GM23338 (cell line): ENCODE measurements at regions not wholly inside any gene's neighbourhood (a gene's known extent, or its start where the extent isn't known, plus 50 kb on each side); places are given as distances from the start of the nearest gene placed in this dataset.

Source experiments
- ATAC-seq: fragments of 200-7000 bp; cut with Tn5 transposase; 3 replicates; pipeline ENCODE4 v1.9.1; 2020
- DNase-seq: peaks from one replicate; pipeline ENCODE4 v3.0.0-alpha.2; 2015; ENCODE audit warnings: low spot score
- H2AFZ ChIP-seq: fragments of 200-600 bp; sonication (generic); 2 replicates; pipeline ENCODE4 v1.8.0; 2016; ENCODE audit warnings: antibody characterized with exemption, mild to moderate bottlenecking, moderate library complexity
- H3F3A ChIP-seq: fragments of 200-600 bp; sonication (generic); replicated peaks from 2 replicates; pipeline ENCODE4 v1.8.0; 2017; ENCODE audit warnings: antibody characterized with exemption, mixed run types, low read depth
- H3K27ac ChIP-seq: fragments of 200-600 bp; sonication (generic); 2 replicates; pipeline ENCODE4 v1.6.1; 2016; ENCODE audit warnings: low read depth
- H3K27me3 ChIP-seq: fragments of 200-600 bp; sonication (generic); 2 replicates; pipeline ENCODE4 v1.8.0; 2016; ENCODE audit warnings: mild to moderate bottlenecking, mixed run types, moderate library complexity; ENCODE audit not compliant: insufficient read depth
- H3K36me3 ChIP-seq: fragments of 200-600 bp; sonication (generic); 2 replicates; pipeline ENCODE4 v1.8.0; 2016; ENCODE audit warnings: mild to moderate bottlenecking; ENCODE audit not compliant: insufficient read depth
- H3K4me1 ChIP-seq: fragments of 200-600 bp; sonication (generic); 2 replicates; pipeline ENCODE4 v1.8.0; 2016; ENCODE audit warnings: mild to moderate bottlenecking, moderate library complexity; ENCODE audit not compliant: insufficient read depth
- H3K4me2 ChIP-seq: fragments of 200-600 bp; sonication (generic); 2 replicates; pipeline ENCODE4 v1.7.1; 2017; ENCODE audit warnings: mixed run types
- H3K4me3 ChIP-seq: fragments of 200-600 bp; sonication (generic); 2 replicates; pipeline ENCODE4 v1.6.1; 2016; ENCODE audit warnings: mixed run types
- H3K79me2 ChIP-seq: fragments of 200-600 bp; sonication (generic); replicated peaks from 2 replicates; pipeline ENCODE4 v1.8.0; 2017; ENCODE audit warnings: mild to moderate bottlenecking; ENCODE audit not compliant: insufficient read depth
- H3K9me2 ChIP-seq: fragments of 200-600 bp; sonication (generic); 2 replicates; pipeline ENCODE4 v1.8.0; 2017; ENCODE audit not compliant: insufficient read depth
- H4K20me1 ChIP-seq: fragments of 200-600 bp; sonication (generic); replicated peaks from 2 replicates; pipeline ENCODE4 v1.8.0; 2017; ENCODE audit warnings: mild to moderate bottlenecking; ENCODE audit not compliant: insufficient read depth
- H3K27ac Mint-ChIP-seq: 2 replicates; pipeline ENCODE4 v1.8.0; 2020; ENCODE audit warnings: inconsistent platforms, mild to moderate bottlenecking, moderate library complexity, mixed read lengths
- H3K27me3 Mint-ChIP-seq: 3 replicates; pipeline ENCODE4 v1.8.0; 2022; ENCODE audit warnings: low read depth, mild to moderate bottlenecking, moderate library complexity, mixed read lengths, inconsistent platforms; ENCODE audit not compliant: insufficient read depth, poor library complexity
- H3K36me3 Mint-ChIP-seq: 3 replicates; pipeline ENCODE4 v1.8.0; 2021; ENCODE audit warnings: low read depth, mild to moderate bottlenecking, inconsistent platforms, moderate library complexity, mixed read lengths
- H3K4me1 Mint-ChIP-seq: 3 replicates; pipeline ENCODE4 v1.8.0; 2020; ENCODE audit warnings: mild to moderate bottlenecking, inconsistent platforms, mixed read lengths
- H3K4me3 Mint-ChIP-seq: 3 replicates; pipeline ENCODE4 v1.8.0; 2021; ENCODE audit warnings: moderate library complexity, mild to moderate bottlenecking, inconsistent platforms, mixed read lengths
- H3K9me3 Mint-ChIP-seq: 3 replicates; pipeline ENCODE4 v1.8.0; 2020; ENCODE audit warnings: moderate library complexity, mild to moderate bottlenecking, inconsistent platforms, mixed read lengths
- CTCF ChIP-seq, 2 experiments: fragments of 200-600 bp in 1 of 2; sonication (generic) in 1 of 2; conservative IDR thresholded peaks; 2 replicates each; pipeline versions ENCODE4 v1.5.1 to v1.6.1; 2016 to 2017; ENCODE audit warnings: antibody characterized with exemption in 2 of 2, low read depth in 2 of 2, mild to moderate bottlenecking in 2 of 2, moderate library complexity in 1 of 2
- ETS1 ChIP-seq: IDR thresholded peaks from 2 replicates; pipeline ENCODE4 v1.6.1; 2016; ENCODE audit warnings: antibody characterized with exemption
- EZH2phosphoT487 ChIP-seq: fragments of 200-600 bp; sonication (generic); IDR thresholded peaks from one replicate; pipeline ENCODE4 v1.8.1; 2018; ENCODE audit warnings: antibody characterized with exemption; ENCODE audit not compliant: unreplicated experiment
- JUNB ChIP-seq: IDR thresholded peaks from one replicate; pipeline ENCODE4 v1.6.1; 2016; ENCODE audit warnings: antibody characterized with exemption; ENCODE audit not compliant: unreplicated experiment
- NANOG ChIP-seq: IDR thresholded peaks from 2 replicates; pipeline ENCODE4 v1.6.1; 2016; ENCODE audit warnings: antibody characterized with exemption, borderline replicate concordance
- POLR2AphosphoS5 ChIP-seq: IDR thresholded peaks from 2 replicates; pipeline ENCODE4 v1.6.1; 2016; ENCODE audit warnings: antibody characterized with exemption, low read depth
- REST ChIP-seq: IDR thresholded peaks from one replicate; pipeline ENCODE4 v1.6.1; 2018; ENCODE audit warnings: antibody characterized with exemption; ENCODE audit not compliant: unreplicated experiment
- STAT1 ChIP-seq: IDR thresholded peaks from one replicate; pipeline ENCODE4 v1.6.1; 2016; ENCODE audit warnings: antibody characterized with exemption; ENCODE audit not compliant: unreplicated experiment
- ZNF114 ChIP-seq: fragments of 250-450 bp; sonication (Bioruptor Pico); IDR thresholded peaks from 2 replicates; pipeline ENCODE4 v1.5.0; 2020; ENCODE audit warnings: mild to moderate bottlenecking, moderate library complexity
- ZNF331 ChIP-seq: fragments of 250-450 bp; sonication (Bioruptor Pico); IDR thresholded peaks from 2 replicates; pipeline ENCODE4 v1.5.0; 2020; ENCODE audit warnings: low read depth, mild to moderate bottlenecking, moderate library complexity
- ZNF462 ChIP-seq: fragments of 250-450 bp; sonication (Bioruptor Pico); IDR thresholded peaks from 2 replicates; pipeline ENCODE4 v1.5.0; 2020; ENCODE audit warnings: mild to moderate bottlenecking, moderate library complexity

- Histone ChIP-seq H3K4me2 (no peak overlapping the region), H3F3A (no peaks in the 10 kb centered on the region), H2AFZ (no peak overlapping the region), H3K79me2 (no peaks in the 10 kb centered on the region), H4K20me1 (no peaks in the 10 kb centered on the region), H3K27me3 (no peaks in the 10 kb centered on the region), H3K9me2 (0 out of 2 replicates have a peak, but pooled peaks cover 6% of the 10 kb centered on the region), H3K27ac (no peak overlapping the region), H3K4me1 (0 out of 2 replicates have a peak, but pooled peaks cover 3% of the 10 kb centered on the region), H3K36me3 (no peaks in the 10 kb centered on the region), H3K4me3 (no peak overlapping the region)
- H3K27ac Mint-ChIP-seq: no peak overlapping the region
- H3K27me3 Mint-ChIP-seq: peaks cover 6% of the 10 kb centered on the region
- DNase-seq: no peak
- no peak overlapping the region for H3K4me3 Mint-ChIP-seq
- no peaks in the 10 kb centered on the region for H3K9me3 Mint-ChIP-seq
- TF ChIP-seq STAT1 (no peak), REST (no peak), ZNF462 (CRISPR knock-in tag) (no peak), POLR2AphosphoS5 (no peak), ZNF114 (CRISPR knock-in tag) (no peak), ETS1 (no peak), JUNB (no peak), ZNF331 (no peak), EZH2phosphoT487 (no peak), NANOG (no peak), CTCF (conservative IDR thresholded peaks at IDR 0.05; ENCODE audit: low read depth in 2 of 2) (no peak)
- peaks cover 5% of the 10 kb centered on the region; the same call in 2 of the 3 replicates for H3K4me1 Mint-ChIP-seq
- H3K36me3 Mint-ChIP-seq: no peaks in the 10 kb centered on the region
- ATAC-seq: no peak; the same call in 2 of the 3 replicates
These were observed 186.7 kb downstream of the INSIG2 start for GRCh38 chr2:118274841-118275510.
